Mucosa of rectum (tissue), 2 donors: ENCODE measurements at regions not wholly inside any gene's neighbourhood (a gene's known extent, or its start where the extent isn't known, plus 50 kb on each side); places are given as distances from the start of the nearest gene placed in this dataset.
A peak's percentile ranks its signal among the peaks of the same experiment; 100 is the strongest.
"Not testable (repeated sequence)": the region's sequence is repeated elsewhere in the genome, so short reads cannot be mapped to it uniquely, and the experiment has no call there.

Experiments
- H3K27ac ChIP-seq, 2 donors: one replicate each; pipeline ENCODE4 v1.7.0; 2013; ENCODE audit warnings: inconsistent platforms in 2 of 2, low read depth in 2 of 2, low read length in 2 of 2
- H3K27me3 ChIP-seq, 2 donors: one replicate each; pipeline ENCODE4 v1.7.0; 2013; ENCODE audit warnings: low read length in 2 of 2; ENCODE audit not compliant: control insufficient read depth in 2 of 2, insufficient read depth in 2 of 2
- H3K36me3 ChIP-seq, 2 donors: one replicate each; pipeline ENCODE4 v1.7.0; 2013; ENCODE audit warnings: low read length in 2 of 2; ENCODE audit not compliant: control insufficient read depth in 2 of 2, insufficient read depth in 2 of 2
- H3K4me1 ChIP-seq, 2 donors: one replicate each; pipeline ENCODE4 v1.7.0; 2013; ENCODE audit warnings: low read length in 2 of 2, mild to moderate bottlenecking in 1 of 2; ENCODE audit not compliant: control insufficient read depth in 2 of 2, insufficient read depth in 2 of 2
- H3K4me3 ChIP-seq, 2 donors: one replicate each; pipeline ENCODE4 v1.7.0; 2013; ENCODE audit warnings: low read length in 2 of 2
- H3K9ac ChIP-seq, 2 donors: one replicate each; pipeline ENCODE4 v1.7.0; 2013; ENCODE audit warnings: low read length in 2 of 2, low read depth in 1 of 2, mild to moderate bottlenecking in 1 of 2
- H3K9me3 ChIP-seq, 2 donors: one replicate each; pipeline ENCODE4 v1.7.0; 2013; ENCODE audit warnings: low read length in 2 of 2; ENCODE audit not compliant: control insufficient read depth in 2 of 2
- donor health status: healthy.
- donor health status: Normal muscosa, but diverticular disease.

DNA sequence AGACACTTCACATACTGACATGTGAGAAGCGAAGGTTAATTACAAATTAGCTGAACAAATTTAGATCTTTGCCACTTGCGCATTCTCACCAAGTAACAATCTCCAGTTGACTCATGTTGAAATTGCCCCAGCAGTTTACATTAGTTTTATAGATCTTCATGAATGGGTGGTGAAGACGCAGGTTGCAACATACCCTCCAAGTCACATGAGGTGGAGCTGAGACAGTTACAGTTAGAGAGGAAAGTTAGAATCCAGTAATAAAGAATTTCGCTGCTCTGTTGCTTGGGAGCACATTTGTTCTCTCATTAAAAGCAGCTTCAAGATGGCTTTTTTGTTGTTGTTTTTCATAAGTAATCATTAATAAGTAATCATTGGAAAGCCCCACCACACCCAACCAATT lies 119.7 kb downstream of the LAT start:
- not testable (repeated sequence) for H3K4me1 ChIP-seq, H3K9me3 ChIP-seq, H3K27me3 ChIP-seq, H3K36me3 ChIP-seq, H3K9ac ChIP-seq, H3K27ac ChIP-seq, H3K4me3 ChIP-seq

GRCh38 chr16:29097965-29098364 lies 113.1 kb downstream of the LAT start:
- not testable (repeated sequence) for H3K27me3 ChIP-seq, H3K4me1 ChIP-seq, H3K9ac ChIP-seq, H3K4me3 ChIP-seq, H3K36me3 ChIP-seq, H3K27ac ChIP-seq, H3K9me3 ChIP-seq

DNA sequence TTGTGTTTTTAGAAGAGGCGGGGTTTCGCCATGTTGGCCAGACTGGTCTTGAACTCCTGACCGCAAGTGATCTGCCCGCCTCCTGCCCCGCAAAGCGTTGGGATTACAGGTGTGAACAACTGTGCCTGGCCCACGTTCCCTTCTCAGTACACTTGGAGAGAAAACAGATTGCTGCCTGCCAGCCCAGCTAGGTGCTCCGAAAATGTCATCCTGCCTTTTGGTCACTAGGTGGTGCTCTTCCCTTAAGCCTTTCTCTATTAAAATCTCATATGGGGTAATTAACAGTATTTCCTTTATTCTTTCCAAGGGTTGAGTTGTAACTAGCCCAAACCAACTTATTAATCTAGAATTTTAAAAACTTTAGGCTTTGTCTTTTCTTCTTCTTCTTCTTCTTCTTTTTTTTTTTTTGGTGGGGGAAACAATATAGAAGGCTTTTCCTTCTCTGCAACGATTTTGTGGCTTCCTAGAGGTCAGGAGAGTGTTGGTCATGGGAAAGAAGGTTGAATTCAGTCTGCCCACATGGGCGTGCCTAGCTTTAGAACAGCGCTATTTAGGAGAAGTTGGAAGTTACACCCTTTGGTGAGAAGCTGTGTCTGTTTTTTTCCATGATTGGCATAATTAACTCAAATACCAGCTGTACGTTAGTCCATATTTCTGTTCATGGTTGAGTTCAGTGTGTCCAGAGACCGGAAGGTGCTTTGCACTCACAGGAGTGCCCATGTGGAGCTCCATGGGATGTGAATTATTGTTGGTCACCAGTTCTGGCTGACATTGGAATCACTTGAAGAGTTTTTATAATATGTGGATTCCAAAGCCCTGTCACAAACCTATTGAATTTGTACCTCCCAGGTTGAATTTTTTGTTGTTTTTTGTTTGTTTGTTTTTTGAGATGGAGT lies 110.1 kb downstream of the LAT start:
- not testable (repeated sequence) for H3K4me3 ChIP-seq, H3K9ac ChIP-seq, H3K4me1 ChIP-seq

GRCh38 chr16:29094325-29094724 lies 109.5 kb downstream of the LAT start:
- not testable (repeated sequence) for H3K27me3 ChIP-seq, H3K9ac ChIP-seq, H3K9me3 ChIP-seq, H3K36me3 ChIP-seq, H3K4me3 ChIP-seq, H3K27ac ChIP-seq, H3K4me1 ChIP-seq

More for the DNA sequence above, 110.1 kb downstream of the LAT start:
- not testable (repeated sequence) for H3K27ac ChIP-seq, H3K36me3 ChIP-seq, H3K27me3 ChIP-seq, H3K9me3 ChIP-seq

DNA sequence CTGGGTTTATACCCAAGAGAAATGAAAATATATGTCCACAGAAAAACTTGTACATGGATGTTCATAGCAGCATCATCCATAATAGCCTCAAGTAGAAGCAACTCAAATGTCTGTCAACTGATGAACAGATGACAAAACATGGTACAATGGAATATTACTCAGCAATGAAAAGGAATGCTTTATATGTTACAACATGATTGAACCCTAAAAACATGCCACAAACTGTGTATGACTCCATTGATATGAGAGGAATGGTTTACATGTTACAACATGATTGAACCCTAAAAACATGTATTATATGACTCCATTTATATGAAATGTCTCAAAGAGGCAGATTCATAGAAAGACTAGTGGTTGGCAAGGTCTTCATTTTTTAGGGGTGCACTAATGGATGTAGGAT lies 104.8 kb downstream of the LAT start:
- not testable (repeated sequence) for H3K4me3 ChIP-seq, H3K4me1 ChIP-seq, H3K27ac ChIP-seq, H3K36me3 ChIP-seq, H3K27me3 ChIP-seq, H3K9ac ChIP-seq, H3K9me3 ChIP-seq

- H3K4me1 ChIP-seq, H3K4me3 ChIP-seq: not testable (repeated sequence)
These were observed 102.8 kb downstream of the LAT start for GRCh38 chr16:29087673-29088072.

GRCh38 chr16:29081829-29082639 lies 97.2 kb downstream of the LAT start:
- not testable (repeated sequence) for H3K9ac ChIP-seq, H3K27ac ChIP-seq, H3K27me3 ChIP-seq, H3K4me1 ChIP-seq, H3K9me3 ChIP-seq, H3K36me3 ChIP-seq
- peak overlapping the region; percentile 46 to 52 for H3K4me3 ChIP-seq

More at GRCh38 chr16:29087673-29088072, 102.8 kb downstream of the LAT start:
- H3K27ac ChIP-seq, H3K27me3 ChIP-seq, H3K9me3 ChIP-seq, H3K9ac ChIP-seq, H3K36me3 ChIP-seq: not testable (repeated sequence)

GRCh38 chr16:29074554-29075402 lies 89.9 kb downstream of the LAT start:
- H3K9me3 ChIP-seq, H3K4me1 ChIP-seq, H3K36me3 ChIP-seq, H3K27me3 ChIP-seq: not testable (repeated sequence)
- H3K27ac ChIP-seq, result peak overlapping the region; percentile 70 to 72
- peak overlapping the region; percentile 33 to 47 for H3K9ac ChIP-seq
- peak overlapping the region; percentile 35 to 62 for H3K4me3 ChIP-seq

DNA sequence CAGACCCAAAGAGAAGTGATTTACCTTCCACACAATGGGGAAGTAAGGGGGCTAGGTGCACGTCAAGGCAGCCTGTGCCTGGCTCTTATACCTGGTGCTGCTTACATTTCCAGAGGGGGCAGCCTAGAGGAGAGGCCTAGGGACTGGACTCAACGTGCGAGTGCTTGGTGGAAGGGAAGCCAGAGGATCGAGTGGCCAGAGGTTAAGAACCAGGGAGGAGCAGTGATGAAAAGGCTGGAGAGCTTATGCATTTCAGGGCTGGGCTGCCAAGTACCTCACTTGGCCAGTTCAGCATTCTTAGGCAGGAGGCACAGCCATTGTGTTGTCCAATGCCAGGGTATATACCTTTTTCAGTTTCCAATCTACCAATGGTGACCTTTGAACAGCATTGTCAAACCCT lies 77.4 kb downstream of the LAT start:
- not testable (repeated sequence) for H3K4me1 ChIP-seq, H3K27ac ChIP-seq, H3K27me3 ChIP-seq, H3K9me3 ChIP-seq, H3K4me3 ChIP-seq, H3K9ac ChIP-seq, H3K36me3 ChIP-seq

DNA sequence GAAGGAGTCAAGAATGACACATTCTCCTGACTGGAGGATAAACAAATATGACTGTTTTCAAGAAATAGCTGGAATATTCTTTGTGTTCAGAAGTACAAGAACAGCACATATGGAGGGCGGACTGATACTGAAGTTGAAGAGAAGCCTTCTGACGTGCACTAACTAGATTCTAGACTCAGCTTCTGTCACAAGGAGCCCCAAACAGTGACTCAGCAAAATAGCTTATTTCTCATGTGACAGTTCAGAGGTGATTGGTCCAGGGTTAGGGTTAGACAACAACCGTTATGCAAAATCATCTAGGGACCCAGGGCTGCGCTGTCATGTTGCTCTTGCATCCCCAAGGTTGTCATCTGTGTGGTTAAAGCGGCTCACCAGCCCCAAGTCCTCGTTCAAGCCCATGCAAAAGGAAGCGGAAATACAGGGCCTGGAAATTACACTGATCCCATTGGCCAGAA lies 76.6 kb downstream of the LAT start:
- not testable (repeated sequence) for H3K27ac ChIP-seq, H3K9ac ChIP-seq, H3K36me3 ChIP-seq, H3K27me3 ChIP-seq, H3K9me3 ChIP-seq, H3K4me3 ChIP-seq, H3K4me1 ChIP-seq
